Peyer's patch (tissue), 4 donors: ENCODE measurements at regions not wholly inside any gene's neighbourhood (a gene's known extent, or its start where the extent isn't known, plus 50 kb on each side); places are given as distances from the start of the nearest gene placed in this dataset.

Experiments used
- POLR2A ChIP-seq, 2 donors: fragments of 450-650 bp; IDR thresholded peaks; one replicate each; pipeline ENCODE4 v1.5.1; 2017; ENCODE audit warnings: antibody characterized with exemption in 2 of 2, mild to moderate bottlenecking in 2 of 2, moderate library complexity in 2 of 2
- TF ChIP-seq, protein P1 (sequence below), 6 experiments: fragments of 450-650 bp in 4 of 6; fragments of 200-600 bp in 2 of 6; sonication (generic) in 1 of 6; IDR thresholded peaks; one replicate each; pipeline ENCODE4 v1.5.1; 2017 to 2019; ENCODE audit warnings: antibody characterized with exemption in 6 of 6, mild to moderate bottlenecking in 3 of 6, moderate library complexity in 1 of 6

GRCh38 chr12:62050785-62051184 is 209.4 kb upstream of the USP15 start:
- TF ChIP-seq POLR2A (IDR thresholded peaks at IDR 0.05) = no peak
- TF ChIP-seq, protein P1, sequence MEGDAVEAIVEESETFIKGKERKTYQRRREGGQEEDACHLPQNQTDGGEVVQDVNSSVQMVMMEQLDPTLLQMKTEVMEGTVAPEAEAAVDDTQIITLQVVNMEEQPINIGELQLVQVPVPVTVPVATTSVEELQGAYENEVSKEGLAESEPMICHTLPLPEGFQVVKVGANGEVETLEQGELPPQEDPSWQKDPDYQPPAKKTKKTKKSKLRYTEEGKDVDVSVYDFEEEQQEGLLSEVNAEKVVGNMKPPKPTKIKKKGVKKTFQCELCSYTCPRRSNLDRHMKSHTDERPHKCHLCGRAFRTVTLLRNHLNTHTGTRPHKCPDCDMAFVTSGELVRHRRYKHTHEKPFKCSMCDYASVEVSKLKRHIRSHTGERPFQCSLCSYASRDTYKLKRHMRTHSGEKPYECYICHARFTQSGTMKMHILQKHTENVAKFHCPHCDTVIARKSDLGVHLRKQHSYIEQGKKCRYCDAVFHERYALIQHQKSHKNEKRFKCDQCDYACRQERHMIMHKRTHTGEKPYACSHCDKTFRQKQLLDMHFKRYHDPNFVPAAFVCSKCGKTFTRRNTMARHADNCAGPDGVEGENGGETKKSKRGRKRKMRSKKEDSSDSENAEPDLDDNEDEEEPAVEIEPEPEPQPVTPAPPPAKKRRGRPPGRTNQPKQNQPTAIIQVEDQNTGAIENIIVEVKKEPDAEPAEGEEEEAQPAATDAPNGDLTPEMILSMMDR (IDR thresholded peaks at IDR 0.05) = no peak
